IMR-90 (cell line): ENCODE measurements at regions not wholly inside any gene's neighbourhood (a gene's known extent, or its start where the extent isn't known, plus 50 kb on each side); places are given as distances from the start of the nearest gene placed in this dataset.

ENCODE experiments used
- ATAC-seq: fragments of 200-7000 bp; cut with Tn5 transposase; 2 replicates; pipeline ENCODE4 v1.9.1; 2020; ENCODE audit warnings: low read depth, mild to moderate bottlenecking, moderate library complexity
- BruUV-seq: library from RNA; stranded (reverse); fragments of 400-500 nt; replicated peaks from 2 replicates; lab custom pipeline; 2021; lab: Mats Ljungman, UMichigan
- CTCF ChIA-PET: fragments of 300-600 bp; formaldehyde crosslinking; extraction: SDS; loops from one replicate; lab custom pipeline; 2021; ENCODE audit warnings: antibody characterized with exemption; lab: Yijun Ruan, JAX
- POLR2A ChIA-PET: fragments of 300-600 bp; sonication (Branson Sonifier 250); formaldehyde crosslinking; loops from one replicate; lab custom pipeline; 2022; ENCODE audit warnings: antibody characterized with exemption; ENCODE audit not compliant: unreplicated experiment; lab: Charles Lee
- DNase-seq: peaks from one replicate; pipeline ENCODE4 v3.0.0; 2013
- H2AFZ ChIP-seq: replicated peaks from 2 replicates; pipeline ENCODE3; 2013; ENCODE audit warnings: low read length, mild to moderate bottlenecking; ENCODE audit not compliant: poor library complexity
- H2AK5ac ChIP-seq: 2 replicates; pipeline ENCODE4 v1.6.1; 2013; ENCODE audit warnings: low read depth, low read length, inconsistent platforms
- H2AK9ac ChIP-seq: replicated peaks from 2 replicates; pipeline ENCODE3; 2013; ENCODE audit warnings: mild to moderate bottlenecking, low read depth, low read length, moderate library complexity; ENCODE audit not compliant: poor library complexity
- H2BK120ac ChIP-seq: 2 replicates; pipeline ENCODE4 v1.6.1; 2013; ENCODE audit warnings: low read depth, low read length, inconsistent platforms
- H2BK15ac ChIP-seq: 3 replicates; pipeline ENCODE4 v1.6.1; 2013; ENCODE audit warnings: low read depth, low read length, inconsistent platforms
- H2BK20ac ChIP-seq: 2 replicates; pipeline ENCODE4 v1.6.1; 2013; ENCODE audit warnings: low read depth, mild to moderate bottlenecking, inconsistent platforms, low read length, moderate library complexity
- H2BK5ac ChIP-seq: 2 replicates; pipeline ENCODE4 v1.6.1; 2013; ENCODE audit warnings: mild to moderate bottlenecking, low read depth, low read length, inconsistent platforms; ENCODE audit not compliant: poor library complexity, severe bottlenecking
- H3K14ac ChIP-seq: replicated peaks from 2 replicates; pipeline ENCODE4 v1.6.1; 2013; ENCODE audit warnings: low read depth, low read length, inconsistent platforms
- H3K18ac ChIP-seq: 2 replicates; pipeline ENCODE4 v1.6.1; 2013; ENCODE audit warnings: low read depth, low read length, control low read depth
- H3K23ac ChIP-seq: 2 replicates; pipeline ENCODE4 v1.6.1; 2013; ENCODE audit warnings: low read depth, low read length, inconsistent platforms
- H3K27ac ChIP-seq: 2 replicates; pipeline ENCODE4 v1.5.1; 2013; ENCODE audit warnings: mild to moderate bottlenecking, control low read depth, low read length; ENCODE audit not compliant: insufficient read depth
- H3K27me3 ChIP-seq: 2 replicates; pipeline ENCODE4 v1.6.1; 2013; ENCODE audit warnings: low read length; ENCODE audit not compliant: control insufficient read depth, insufficient read depth
- H3K36me3 ChIP-seq: 2 replicates; pipeline ENCODE4 v1.6.1; 2013; ENCODE audit warnings: low read length, mixed read lengths; ENCODE audit not compliant: control insufficient read depth, insufficient read depth
- H3K4ac ChIP-seq: 2 replicates; pipeline ENCODE4 v1.6.1; 2013; ENCODE audit warnings: low read depth, low read length, inconsistent platforms
- H3K4me1 ChIP-seq: 2 replicates; pipeline ENCODE4 v1.6.1; 2013; ENCODE audit warnings: low read length, mixed read lengths; ENCODE audit not compliant: control insufficient read depth, insufficient read depth
- H3K4me2 ChIP-seq: 2 replicates; pipeline ENCODE4 v1.6.1; 2013; ENCODE audit warnings: low read depth, mild to moderate bottlenecking, control low read depth, low read length, moderate library complexity
- H3K4me3 ChIP-seq: 2 replicates; pipeline ENCODE4 v1.5.1; 2013; ENCODE audit warnings: low read depth, mild to moderate bottlenecking, control low read depth, low read length, moderate library complexity; ENCODE audit not compliant: insufficient read depth
- H3K56ac ChIP-seq: 2 replicates; pipeline ENCODE4 v1.6.1; 2013; ENCODE audit warnings: low read length, inconsistent platforms; ENCODE audit not compliant: insufficient read depth; ENCODE audit errors: extremely low read depth
- H3K79me1 ChIP-seq, 2 experiments: 2 replicates each; pipeline ENCODE4 v1.6.1; 2013; ENCODE audit warnings: low read length in 2 of 2, inconsistent platforms in 1 of 2, low read depth in 1 of 2
- H3K9ac ChIP-seq: 2 replicates; pipeline ENCODE4 v1.6.1; 2013; ENCODE audit warnings: low read depth, low read length, control low read depth
- H3K9me1 ChIP-seq: 2 replicates; pipeline ENCODE4 v1.6.1; 2013; ENCODE audit warnings: low read length, inconsistent platforms; ENCODE audit not compliant: insufficient read depth
- H3K9me3 ChIP-seq: 2 replicates; pipeline ENCODE4 v1.6.1; 2013; ENCODE audit warnings: low read length; ENCODE audit not compliant: control insufficient read depth, insufficient read depth
- H4K20me1 ChIP-seq: 2 replicates; pipeline ENCODE4 v1.6.1; 2013; ENCODE audit warnings: low read length, inconsistent platforms; ENCODE audit not compliant: insufficient read depth
- H4K5ac ChIP-seq: 2 replicates; pipeline ENCODE4 v1.6.1; 2013; ENCODE audit warnings: mild to moderate bottlenecking, low read depth, low read length, control low read depth
- H4K8ac ChIP-seq, 2 experiments: 2 replicates each; pipeline ENCODE4 v1.6.1; 2013; ENCODE audit warnings: low read depth in 2 of 2, low read length in 2 of 2, control low read depth in 1 of 2, inconsistent platforms in 1 of 2
- H4K91ac ChIP-seq: 2 replicates; pipeline ENCODE4 v1.6.1; 2013; ENCODE audit warnings: low read depth, low read length, inconsistent platforms; ENCODE audit not compliant: insufficient read depth
- BHLHE40 ChIP-seq: fragments of 150-350 bp; IDR thresholded peaks from 2 replicates; pipeline ENCODE4 v1.6.1; 2016; ENCODE audit warnings: mild to moderate bottlenecking, low read depth, low read length
- CEBPB ChIP-seq: IDR thresholded peaks from 2 replicates; pipeline ENCODE4 v1.6.1; 2012; ENCODE audit warnings: low read depth, low read length, improper control_type of control experiment
- CHD1 ChIP-seq: IDR thresholded peaks from 2 replicates; pipeline ENCODE4 v1.6.1; 2012; ENCODE audit warnings: low read depth, low read length, improper control_type of control experiment
- ELK1 ChIP-seq: fragments of 150-350 bp; IDR thresholded peaks from 2 replicates; pipeline ENCODE4 v1.6.1; 2016; ENCODE audit warnings: low read depth, mild to moderate bottlenecking, low read length, moderate library complexity, borderline replicate concordance
- FOS ChIP-seq: fragments of 150-350 bp; IDR thresholded peaks from 2 replicates; pipeline ENCODE4 v1.6.1; 2016; ENCODE audit warnings: low read depth, low read length
- MAFK ChIP-seq: IDR thresholded peaks from 2 replicates; pipeline ENCODE4 v1.6.1; 2012; ENCODE audit warnings: low read depth, low read length, improper control_type of control experiment
- MAZ ChIP-seq: IDR thresholded peaks from 2 replicates; pipeline ENCODE4 v1.6.1; 2012; ENCODE audit warnings: low read depth, mild to moderate bottlenecking, low read length, improper control_type of control experiment, moderate library complexity, borderline replicate concordance
- MXI1 ChIP-seq: IDR thresholded peaks from 2 replicates; pipeline ENCODE4 v1.6.1; 2012; ENCODE audit warnings: low read depth, mild to moderate bottlenecking, low read length, moderate library complexity, borderline replicate concordance
- NFE2L2 ChIP-seq: fragments of 150-350 bp; IDR thresholded peaks from 2 replicates; pipeline ENCODE4 v1.6.1; 2016; ENCODE audit warnings: low read depth, mild to moderate bottlenecking, low read length
- POLR2A ChIP-seq: IDR thresholded peaks from 2 replicates; pipeline ENCODE4 v1.6.1; 2012; ENCODE audit warnings: mild to moderate bottlenecking, low read depth, low read length
- RAD21 ChIP-seq: IDR thresholded peaks from 2 replicates; pipeline ENCODE4 v1.6.1; 2012; ENCODE audit warnings: low read length, improper control_type of control experiment
- RFX5 ChIP-seq: IDR thresholded peaks from 2 replicates; pipeline ENCODE4 v1.8.0; 2012; ENCODE audit warnings: low read depth, mild to moderate bottlenecking, low read length, moderate library complexity
- SMC3 ChIP-seq: fragments of 150-350 bp; IDR thresholded peaks from 2 replicates; pipeline ENCODE4 v1.6.1; 2016; ENCODE audit warnings: low read depth, mild to moderate bottlenecking, antibody characterized with exemption, low read length, moderate library complexity
- WGBS, 2 experiments: methylation state at CpG; one replicate each; pipeline versions ENCODE4 v1.1.5 to v1.1.7; 2013; ENCODE audit warnings: missing lambda C conversion rate in 2 of 2; ENCODE audit not compliant: insufficient read length in 1 of 2; ENCODE audit errors: extremely low coverage in 2 of 2; 5-methylcytosine and 5-hydroxymethylcytosine counted together
- dilution Hi-C: fragments of 300-500 bp; cut with HindIII; formaldehyde crosslinking; loops from one replicate; pipeline ENCODE4 v1.14.3; 2018; ENCODE audit warnings: low sequenced_read_pairs; ENCODE audit not compliant: unreplicated experiment
- in situ Hi-C: fragments of 300-500 bp; cut with MboI; formaldehyde crosslinking; loops from 3 replicates; pipeline ENCODE4 v1.14.3; 2019; ENCODE audit warnings: low sequenced_read_pairs, inconsistent platforms, mixed read lengths
- intact Hi-C: fragments of 100-400 bp; cut with micrococcal nuclease; formaldehyde crosslinking; loops from 2 replicates; pipeline ENCODE4 v1.10.0; 2022
- TF ChIP-seq, protein P1 (sequence below): conservative IDR thresholded peaks from 2 replicates; pipeline ENCODE4 v1.5.1; 2012; ENCODE audit warnings: mild to moderate bottlenecking, low read depth, low read length, improper control_type of control experiment
- TF ChIP-seq, protein P2 (sequence below): fragments of 150-350 bp; IDR thresholded peaks from 2 replicates; pipeline ENCODE4 v1.6.1; 2017; ENCODE audit warnings: mild to moderate bottlenecking, antibody characterized with exemption, low read length, low read depth

GRCh38 chr5:167902298-167902697 lies 389.1 kb upstream of the WWC1 start:
- Histone ChIP-seq H2AK5ac (no peak overlapping the region), H4K20me1 (no peaks in the 10 kb centered on the region), H3K23ac (no peak overlapping the region), H3K9me3 (no peaks in the 10 kb centered on the region; the same call in 1 of the 2 replicates), H2BK5ac (no peak overlapping the region), H3K18ac (no peak overlapping the region), H2AFZ (no peak overlapping the region), H3K56ac (no peak overlapping the region), H4K5ac (no peak overlapping the region), H3K4ac (no peak overlapping the region), H3K4me3 (no peak overlapping the region), H3K36me3 (no peaks in the 10 kb centered on the region), H3K27me3 (peaks cover 2% of the 10 kb centered on the region), H3K27ac (no peak overlapping the region), H4K8ac (no peak overlapping the region), H3K9me1 (no peaks in the 10 kb centered on the region), H3K79me1 (no peaks in the 10 kb centered on the region), H3K14ac (no peak overlapping the region), H4K91ac (no peak overlapping the region), H2BK120ac (no peak overlapping the region), H3K4me1 (no peaks in the 10 kb centered on the region), H3K9ac (no peak overlapping the region), H2BK20ac (no peak overlapping the region), H2AK9ac (no peak overlapping the region), H2BK15ac (no peak overlapping the region), H3K4me2 (no peak overlapping the region)
- ChIA-PET POLR2A (no interaction called here), CTCF (no interaction called here)
- dilution Hi-C loops (no loop called here), intact Hi-C loops (no loop called here), in situ Hi-C loops (no loop called here)
- BruUV-seq: no TSS peak
- no CpG with 5 or more reads among the region's 9 CpGs for WGBS, 2 experiments
- TF ChIP-seq POLR2A (no peak), CEBPB (no peak), SMC3 (no peak), FOS (no peak), MAFK (no peak), RAD21 (no peak), RFX5 (no peak), BHLHE40 (no peak), NFE2L2 (no peak), CHD1 (no peak), MAZ (no peak), ELK1 (no peak), MXI1 (no peak)
- TF ChIP-seq, protein P1, sequence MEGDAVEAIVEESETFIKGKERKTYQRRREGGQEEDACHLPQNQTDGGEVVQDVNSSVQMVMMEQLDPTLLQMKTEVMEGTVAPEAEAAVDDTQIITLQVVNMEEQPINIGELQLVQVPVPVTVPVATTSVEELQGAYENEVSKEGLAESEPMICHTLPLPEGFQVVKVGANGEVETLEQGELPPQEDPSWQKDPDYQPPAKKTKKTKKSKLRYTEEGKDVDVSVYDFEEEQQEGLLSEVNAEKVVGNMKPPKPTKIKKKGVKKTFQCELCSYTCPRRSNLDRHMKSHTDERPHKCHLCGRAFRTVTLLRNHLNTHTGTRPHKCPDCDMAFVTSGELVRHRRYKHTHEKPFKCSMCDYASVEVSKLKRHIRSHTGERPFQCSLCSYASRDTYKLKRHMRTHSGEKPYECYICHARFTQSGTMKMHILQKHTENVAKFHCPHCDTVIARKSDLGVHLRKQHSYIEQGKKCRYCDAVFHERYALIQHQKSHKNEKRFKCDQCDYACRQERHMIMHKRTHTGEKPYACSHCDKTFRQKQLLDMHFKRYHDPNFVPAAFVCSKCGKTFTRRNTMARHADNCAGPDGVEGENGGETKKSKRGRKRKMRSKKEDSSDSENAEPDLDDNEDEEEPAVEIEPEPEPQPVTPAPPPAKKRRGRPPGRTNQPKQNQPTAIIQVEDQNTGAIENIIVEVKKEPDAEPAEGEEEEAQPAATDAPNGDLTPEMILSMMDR: no peak
- TF ChIP-seq, protein P2, sequence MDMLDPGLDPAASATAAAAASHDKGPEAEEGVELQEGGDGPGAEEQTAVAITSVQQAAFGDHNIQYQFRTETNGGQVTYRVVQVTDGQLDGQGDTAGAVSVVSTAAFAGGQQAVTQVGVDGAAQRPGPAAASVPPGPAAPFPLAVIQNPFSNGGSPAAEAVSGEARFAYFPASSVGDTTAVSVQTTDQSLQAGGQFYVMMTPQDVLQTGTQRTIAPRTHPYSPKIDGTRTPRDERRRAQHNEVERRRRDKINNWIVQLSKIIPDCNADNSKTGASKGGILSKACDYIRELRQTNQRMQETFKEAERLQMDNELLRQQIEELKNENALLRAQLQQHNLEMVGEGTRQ: no peak
- DNase-seq (no peak), ATAC-seq (no peak)
